ENCODE measurements at regions not wholly inside any gene's neighbourhood (a gene's known extent, or its start where the extent isn't known, plus 50 kb on each side); places are given as distances from the start of the nearest gene placed in this dataset.

DNA sequence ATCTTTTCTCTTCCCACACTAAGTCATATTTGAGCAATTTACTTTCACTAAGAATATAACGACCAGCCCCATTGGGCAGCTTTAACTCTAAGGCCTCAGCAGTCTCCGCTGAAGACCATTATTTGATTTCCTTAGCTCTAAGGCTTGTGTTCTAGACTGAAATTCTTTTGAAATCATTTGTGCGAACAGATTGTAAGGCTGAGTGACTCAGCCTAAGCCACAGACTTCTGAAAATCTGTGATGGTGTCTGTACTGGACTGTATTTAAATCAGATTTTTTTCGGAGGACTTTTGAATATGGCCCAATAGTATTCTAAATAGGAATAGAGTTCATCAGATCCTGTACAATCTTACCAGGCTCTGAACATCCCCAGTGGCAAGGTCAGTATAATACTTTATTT lies 150.3 kb upstream of the TECRL start:
- no peak for DNase-seq
- Mint-ChIP-seq H3K27me3 (ENCODE audit: low read depth, poor library complexity) (no peaks in the 10 kb centered on the region), H3K36me3 (ENCODE audit: low read depth) (no peaks in the 10 kb centered on the region), H3K4me1 (no peaks in the 10 kb centered on the region), H3K27ac (no peak overlapping the region), H3K4me3 (no peak overlapping the region), H3K9me3 (no peaks in the 10 kb centered on the region)
- TF ChIP-seq, protein P1, sequence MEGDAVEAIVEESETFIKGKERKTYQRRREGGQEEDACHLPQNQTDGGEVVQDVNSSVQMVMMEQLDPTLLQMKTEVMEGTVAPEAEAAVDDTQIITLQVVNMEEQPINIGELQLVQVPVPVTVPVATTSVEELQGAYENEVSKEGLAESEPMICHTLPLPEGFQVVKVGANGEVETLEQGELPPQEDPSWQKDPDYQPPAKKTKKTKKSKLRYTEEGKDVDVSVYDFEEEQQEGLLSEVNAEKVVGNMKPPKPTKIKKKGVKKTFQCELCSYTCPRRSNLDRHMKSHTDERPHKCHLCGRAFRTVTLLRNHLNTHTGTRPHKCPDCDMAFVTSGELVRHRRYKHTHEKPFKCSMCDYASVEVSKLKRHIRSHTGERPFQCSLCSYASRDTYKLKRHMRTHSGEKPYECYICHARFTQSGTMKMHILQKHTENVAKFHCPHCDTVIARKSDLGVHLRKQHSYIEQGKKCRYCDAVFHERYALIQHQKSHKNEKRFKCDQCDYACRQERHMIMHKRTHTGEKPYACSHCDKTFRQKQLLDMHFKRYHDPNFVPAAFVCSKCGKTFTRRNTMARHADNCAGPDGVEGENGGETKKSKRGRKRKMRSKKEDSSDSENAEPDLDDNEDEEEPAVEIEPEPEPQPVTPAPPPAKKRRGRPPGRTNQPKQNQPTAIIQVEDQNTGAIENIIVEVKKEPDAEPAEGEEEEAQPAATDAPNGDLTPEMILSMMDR (IDR thresholded peaks at IDR 0.05), result no peak

DNA sequence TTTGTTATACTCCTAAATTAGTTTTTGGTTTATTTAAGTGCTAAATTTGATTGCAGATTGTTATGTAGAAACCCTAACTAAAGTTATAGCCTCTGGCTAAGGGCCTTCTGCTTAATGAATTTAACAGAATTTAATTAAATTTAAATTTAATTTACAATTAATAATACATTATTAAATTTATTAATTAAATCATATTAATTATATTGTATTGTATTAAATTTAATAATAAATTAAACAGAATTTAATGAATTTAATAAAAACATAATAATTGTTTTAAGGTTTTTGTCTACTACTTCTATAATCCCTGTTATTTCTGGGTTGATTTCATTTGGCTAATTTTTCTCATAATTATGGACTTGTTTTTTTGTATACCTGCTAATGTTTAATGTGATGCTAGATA lies 141.9 kb upstream of the TECRL start:
- no peaks in the 10 kb centered on the region for H3K27me3 Mint-ChIP-seq (ENCODE audit: low read depth, poor library complexity)
- no peak overlapping the region for H3K4me3 Mint-ChIP-seq
- no peak overlapping the region for H3K27ac Mint-ChIP-seq
- DNase-seq, result no peak
- no peaks in the 10 kb centered on the region for H3K9me3 Mint-ChIP-seq
- no peaks in the 10 kb centered on the region for H3K36me3 Mint-ChIP-seq (ENCODE audit: low read depth)
- H3K4me1 Mint-ChIP-seq, result no peaks in the 10 kb centered on the region
- TF ChIP-seq, protein P1 (IDR thresholded peaks at IDR 0.05), result no peak

DNA sequence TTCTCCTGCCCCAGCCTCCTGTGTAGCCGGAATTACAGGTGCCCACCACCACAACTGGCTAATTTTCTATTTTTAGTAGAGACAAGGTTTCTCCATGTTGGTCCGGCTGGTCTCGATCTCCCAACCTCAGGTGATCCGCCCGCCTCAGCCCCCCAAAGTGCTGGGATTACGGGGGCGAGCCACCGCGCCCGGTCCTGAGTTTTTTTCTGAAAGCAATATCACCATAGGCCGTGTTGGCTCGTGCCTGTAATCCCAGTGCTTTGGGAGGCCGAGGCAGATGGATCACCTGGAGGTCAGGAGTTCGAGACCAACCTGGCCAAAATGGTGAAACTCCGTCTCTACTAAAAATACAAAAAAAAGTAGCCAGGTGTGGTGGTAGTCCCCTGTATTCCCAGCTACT lies 136.3 kb upstream of the TECRL start:
- DNase-seq, result no peak
- TF ChIP-seq, protein P1 (IDR thresholded peaks at IDR 0.05), result no peak
- Mint-ChIP-seq H3K9me3 (no peaks in the 10 kb centered on the region), H3K4me1 (no peaks in the 10 kb centered on the region), H3K36me3 (ENCODE audit: low read depth) (no peaks in the 10 kb centered on the region), H3K4me3 (no peak overlapping the region), H3K27ac (no peak overlapping the region), H3K27me3 (ENCODE audit: low read depth, poor library complexity) (no peaks in the 10 kb centered on the region)

DNA sequence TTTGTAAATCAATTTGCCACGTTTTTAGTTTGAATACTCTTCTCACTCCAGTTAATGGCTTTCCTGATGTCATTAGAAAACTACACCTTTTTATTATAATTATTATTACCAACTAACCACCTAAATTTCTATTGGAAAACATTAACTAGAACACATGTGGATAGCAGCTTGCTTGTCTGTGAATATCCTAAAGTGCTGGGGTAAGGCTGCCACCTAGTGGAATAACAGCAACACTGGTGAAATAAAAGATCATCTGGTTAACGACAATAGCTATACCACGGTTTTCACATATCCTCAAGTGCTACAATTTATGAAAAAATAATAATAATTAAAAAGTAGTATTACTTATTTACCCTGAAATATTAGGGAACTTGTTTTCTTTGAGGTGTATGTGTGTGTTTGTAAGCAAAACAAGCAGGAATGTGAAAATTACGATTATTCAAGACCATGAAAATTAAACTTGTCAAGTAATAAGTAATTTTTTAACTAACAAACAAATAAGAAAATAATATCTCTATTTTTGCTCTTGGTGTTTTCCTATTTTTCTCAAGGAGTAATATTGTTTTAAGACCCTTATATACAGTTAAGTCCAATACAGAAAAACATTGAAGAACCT lies 130.1 kb upstream of the TECRL start:
- no peaks in the 10 kb centered on the region for H3K27me3 Mint-ChIP-seq (ENCODE audit: low read depth, poor library complexity)
- DNase-seq, result peak; percentile 61
- TF ChIP-seq, protein P1 (IDR thresholded peaks at IDR 0.05), result peak; percentile 91
- H3K4me1 Mint-ChIP-seq, result no peaks in the 10 kb centered on the region
- H3K27ac Mint-ChIP-seq, result no peak overlapping the region
- no peaks in the 10 kb centered on the region for H3K9me3 Mint-ChIP-seq
- no peak overlapping the region for H3K4me3 Mint-ChIP-seq
- H3K36me3 Mint-ChIP-seq (ENCODE audit: low read depth), result no peaks in the 10 kb centered on the region

DNA sequence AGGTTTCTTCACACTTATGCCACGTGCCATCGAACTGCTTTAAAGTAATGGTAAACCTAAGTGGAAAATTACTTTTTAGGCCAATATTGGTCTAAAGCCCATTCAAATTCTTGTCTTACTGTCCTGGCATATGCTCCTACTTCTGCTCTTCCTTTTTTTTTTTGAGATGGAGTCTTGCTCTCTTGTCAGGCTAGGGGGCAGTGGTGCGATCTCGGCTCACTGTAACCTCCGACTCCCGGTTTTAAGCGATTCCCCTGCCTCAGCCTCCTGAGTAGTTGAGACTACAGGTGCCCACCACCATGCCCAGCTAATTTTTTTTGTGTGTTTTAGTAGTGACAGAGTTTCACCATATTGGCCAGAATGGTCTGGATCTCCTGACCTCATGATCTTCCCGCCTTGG lies 129.0 kb upstream of the TECRL start:
- Mint-ChIP-seq H3K36me3 (ENCODE audit: low read depth) (no peaks in the 10 kb centered on the region), H3K9me3 (no peaks in the 10 kb centered on the region), H3K4me1 (no peaks in the 10 kb centered on the region), H3K27ac (no peak overlapping the region), H3K4me3 (no peak overlapping the region), H3K27me3 (ENCODE audit: low read depth, poor library complexity) (no peaks in the 10 kb centered on the region)
- TF ChIP-seq, protein P1 (IDR thresholded peaks at IDR 0.05), result peak; percentile 15
- peak; percentile 8 for DNase-seq

DNA sequence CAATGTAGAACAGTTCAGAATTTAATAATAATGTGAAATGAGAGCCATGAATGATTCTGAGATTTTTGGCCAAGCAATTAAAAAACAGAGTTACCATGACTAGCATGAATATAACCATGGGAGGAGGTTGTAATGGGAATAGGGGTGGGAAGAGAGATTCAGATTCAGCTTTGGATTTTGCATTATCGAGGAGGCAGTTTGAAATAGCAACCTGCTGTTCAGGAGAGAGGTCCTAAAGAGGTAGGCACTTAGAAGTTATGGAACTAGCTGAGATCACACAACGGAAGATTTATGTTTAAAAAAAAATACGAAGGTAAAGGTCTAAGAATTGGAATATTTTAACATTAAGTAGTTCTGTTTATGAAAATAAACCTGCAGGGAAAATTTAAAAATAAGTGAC lies 124.4 kb upstream of the TECRL start:
- Mint-ChIP-seq H3K27ac (no peak overlapping the region), H3K4me1 (no peaks in the 10 kb centered on the region), H3K36me3 (ENCODE audit: low read depth) (no peaks in the 10 kb centered on the region), H3K9me3 (no peaks in the 10 kb centered on the region), H3K4me3 (no peak overlapping the region), H3K27me3 (ENCODE audit: low read depth, poor library complexity) (no peaks in the 10 kb centered on the region)
- DNase-seq, result no peak
- TF ChIP-seq, protein P1 (IDR thresholded peaks at IDR 0.05), result no peak

All from nephron progenitor cell (in vitro differentiated cells).